Type B pancreatic cell (in vitro differentiated cells): ENCODE measurements at regions not wholly inside any gene's neighbourhood (a gene's known extent, or its start where the extent isn't known, plus 50 kb on each side); places are given as distances from the start of the nearest gene placed in this dataset.

Experiments
- DNase-seq: peaks from one replicate; pipeline ENCODE4 v3.0.0; 2021; ENCODE audit warnings: mixed read lengths; ENCODE audit not compliant: unreplicated experiment; ENCODE audit errors: extremely low spot score
- H3K27ac Mint-ChIP-seq: 2 replicates; pipeline ENCODE4 v1.8.0; 2021; ENCODE audit warnings: mild to moderate bottlenecking, mixed read lengths
- H3K27me3 Mint-ChIP-seq: 2 replicates; pipeline ENCODE4 v1.8.0; 2021; ENCODE audit warnings: mixed read lengths
- H3K36me3 Mint-ChIP-seq: 2 replicates; pipeline ENCODE4 v1.8.0; 2021; ENCODE audit warnings: mixed read lengths
- H3K4me1 Mint-ChIP-seq: one replicate; pipeline ENCODE4 v1.8.0; 2021; ENCODE audit warnings: mixed read lengths; ENCODE audit not compliant: unreplicated experiment
- H3K4me3 Mint-ChIP-seq: 2 replicates; pipeline ENCODE4 v1.8.0; 2021; ENCODE audit warnings: mild to moderate bottlenecking, mixed read lengths
- H3K9me3 Mint-ChIP-seq: 2 replicates; pipeline ENCODE4 v1.8.0; 2021; ENCODE audit warnings: mixed read lengths
- TF ChIP-seq, protein P1 (sequence below): fragments of 200-600 bp; sonication (generic); conservative IDR thresholded peaks from 2 replicates; pipeline ENCODE4 v1.5.0; 2021; ENCODE audit warnings: antibody characterized with exemption, mild to moderate bottlenecking

DNA sequence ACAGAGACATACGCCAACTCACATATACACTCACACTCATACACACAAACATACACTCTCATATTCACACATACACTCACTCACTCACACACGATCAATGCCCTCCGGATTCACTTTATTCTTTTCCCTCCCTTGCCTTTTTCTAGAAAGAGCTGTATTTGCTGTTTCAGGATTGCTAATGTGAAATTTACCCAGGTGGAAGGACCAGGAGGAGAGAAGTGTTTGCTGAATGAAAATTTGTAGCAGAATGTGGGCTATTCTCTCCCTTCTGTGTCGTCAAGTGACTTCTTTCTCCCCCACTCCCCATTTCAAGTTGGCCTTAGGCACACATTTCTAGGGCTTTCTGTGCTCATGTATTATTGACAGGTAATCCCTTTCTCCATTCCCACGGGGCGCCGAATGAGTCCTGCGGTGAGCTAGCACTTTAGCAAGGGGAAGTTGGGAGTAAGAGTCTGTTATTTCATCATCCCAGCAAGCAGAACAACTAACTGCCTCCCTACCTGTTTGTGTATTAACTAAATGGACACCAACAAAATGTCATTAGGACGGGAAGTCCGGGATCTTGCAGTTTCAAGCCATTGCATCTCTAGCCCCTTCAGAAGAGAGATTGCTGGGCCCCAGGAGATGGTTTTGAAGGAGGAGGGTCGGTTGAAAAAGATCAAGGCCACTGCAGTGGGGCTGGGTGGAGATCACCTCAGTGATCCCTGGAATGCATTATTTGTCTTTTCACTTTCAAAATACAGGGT is 97.1 kb upstream of the TAF11L2 start:
- no peak for DNase-seq
- peaks cover 3% of the 10 kb centered on the region for H3K27me3 Mint-ChIP-seq
- peak overlapping the region; percentile 67 for H3K27ac Mint-ChIP-seq
- peak overlapping the region; percentile 42 for H3K4me3 Mint-ChIP-seq
- peaks cover 5% of the 10 kb centered on the region for H3K9me3 Mint-ChIP-seq
- TF ChIP-seq, protein P1, sequence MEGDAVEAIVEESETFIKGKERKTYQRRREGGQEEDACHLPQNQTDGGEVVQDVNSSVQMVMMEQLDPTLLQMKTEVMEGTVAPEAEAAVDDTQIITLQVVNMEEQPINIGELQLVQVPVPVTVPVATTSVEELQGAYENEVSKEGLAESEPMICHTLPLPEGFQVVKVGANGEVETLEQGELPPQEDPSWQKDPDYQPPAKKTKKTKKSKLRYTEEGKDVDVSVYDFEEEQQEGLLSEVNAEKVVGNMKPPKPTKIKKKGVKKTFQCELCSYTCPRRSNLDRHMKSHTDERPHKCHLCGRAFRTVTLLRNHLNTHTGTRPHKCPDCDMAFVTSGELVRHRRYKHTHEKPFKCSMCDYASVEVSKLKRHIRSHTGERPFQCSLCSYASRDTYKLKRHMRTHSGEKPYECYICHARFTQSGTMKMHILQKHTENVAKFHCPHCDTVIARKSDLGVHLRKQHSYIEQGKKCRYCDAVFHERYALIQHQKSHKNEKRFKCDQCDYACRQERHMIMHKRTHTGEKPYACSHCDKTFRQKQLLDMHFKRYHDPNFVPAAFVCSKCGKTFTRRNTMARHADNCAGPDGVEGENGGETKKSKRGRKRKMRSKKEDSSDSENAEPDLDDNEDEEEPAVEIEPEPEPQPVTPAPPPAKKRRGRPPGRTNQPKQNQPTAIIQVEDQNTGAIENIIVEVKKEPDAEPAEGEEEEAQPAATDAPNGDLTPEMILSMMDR = no peak
- peaks cover 40% of the 10 kb centered on the region for H3K4me1 Mint-ChIP-seq
- H3K36me3 Mint-ChIP-seq = peaks cover 4% of the 10 kb centered on the region

DNA sequence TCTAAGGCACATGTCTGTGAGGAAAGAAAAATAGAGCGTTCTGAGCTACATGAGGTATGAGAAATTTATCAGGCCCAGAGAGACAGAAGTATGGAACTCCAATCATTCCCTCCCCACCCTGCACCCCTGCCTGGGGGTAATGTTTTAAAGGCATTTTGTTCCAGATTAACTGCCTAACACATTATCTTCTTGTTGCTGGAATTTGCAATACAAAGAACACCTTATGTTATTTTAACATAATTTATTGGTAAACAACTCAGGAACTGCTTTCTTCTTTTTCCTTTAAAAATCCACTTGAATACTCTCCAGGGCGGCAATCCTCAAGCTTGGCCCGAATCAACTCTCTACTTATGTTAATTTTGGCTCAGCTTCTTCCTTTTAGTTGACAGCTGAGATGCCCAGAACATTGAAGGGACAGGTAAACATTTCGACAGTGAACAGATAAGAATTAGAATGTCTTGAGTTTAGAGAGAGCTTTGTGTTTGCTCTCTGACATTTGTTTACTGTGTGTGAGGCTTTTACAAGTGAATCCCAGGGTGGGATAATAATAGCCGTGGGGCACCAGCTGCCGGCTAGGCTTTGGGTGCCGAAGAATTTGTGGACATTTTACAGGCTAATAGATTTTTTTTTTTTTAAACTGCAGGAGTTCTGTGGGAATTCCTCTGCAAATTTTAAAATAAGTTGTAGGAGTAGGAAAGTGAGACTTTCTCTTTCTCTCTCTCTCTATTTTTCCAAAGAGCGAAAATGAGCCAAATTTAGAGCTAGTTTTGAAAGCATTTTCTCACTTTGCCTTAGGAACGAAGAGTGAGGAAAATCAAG is 96.4 kb upstream of the TAF11L2 start:
- TF ChIP-seq, protein P1 = no peak
- Mint-ChIP-seq H3K9me3 (peaks cover 3% of the 10 kb centered on the region), H3K27ac (peak overlapping the region; percentile 67), H3K4me1 (peaks cover 40% of the 10 kb centered on the region), H3K27me3 (peaks cover 3% of the 10 kb centered on the region), H3K36me3 (peaks cover 2% of the 10 kb centered on the region), H3K4me3 (peak overlapping the region; percentile 64)
- DNase-seq = no peak

DNA sequence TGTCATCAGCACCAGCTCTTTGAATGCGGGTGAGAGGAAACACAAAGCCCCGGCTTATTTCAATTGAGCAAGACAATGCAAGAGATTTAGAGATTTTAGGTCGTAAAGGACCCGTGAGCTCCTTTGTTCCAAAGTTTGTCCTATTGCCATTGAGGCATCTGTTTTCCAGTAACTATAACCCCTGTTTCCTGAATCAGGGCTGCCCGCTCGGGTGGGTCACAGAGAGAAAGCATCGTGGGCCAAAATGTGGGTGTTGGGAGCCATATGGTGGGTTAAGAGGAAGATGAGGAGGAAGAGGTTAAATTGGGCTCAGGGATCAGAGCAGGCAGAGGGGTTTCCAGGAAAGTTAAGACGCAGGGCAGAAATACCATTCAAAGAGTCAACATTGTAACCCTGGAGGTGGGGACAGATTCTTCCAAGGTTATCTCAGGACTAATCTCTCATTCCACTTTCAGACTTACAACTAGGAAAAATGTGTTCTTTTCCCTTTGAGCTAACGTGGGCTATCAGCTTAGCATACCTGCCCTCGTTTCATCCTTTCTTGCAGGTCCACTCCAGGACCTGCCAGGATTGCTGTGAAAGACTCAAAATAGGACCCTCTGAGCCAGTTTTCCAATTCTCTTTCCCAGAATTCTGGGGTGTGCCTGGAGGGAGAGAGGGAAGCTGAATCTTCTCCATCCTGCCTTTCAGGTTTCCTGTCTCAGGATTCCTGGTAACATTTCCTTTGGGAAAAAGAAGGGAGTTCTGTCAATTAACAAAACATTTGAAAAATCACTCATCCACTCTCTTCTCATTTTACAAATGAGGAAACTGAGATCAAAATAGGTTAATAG is 95.5 kb upstream of the TAF11L2 start:
- H3K4me1 Mint-ChIP-seq = peaks cover 40% of the 10 kb centered on the region
- TF ChIP-seq, protein P1 = no peak
- peaks cover 3% of the 10 kb centered on the region for H3K27me3 Mint-ChIP-seq
- H3K27ac Mint-ChIP-seq = peak overlapping the region; percentile 67
- H3K4me3 Mint-ChIP-seq = peak overlapping the region; percentile 64
- no peaks in the 10 kb centered on the region for H3K36me3 Mint-ChIP-seq
- DNase-seq = no peak
- no peaks in the 10 kb centered on the region for H3K9me3 Mint-ChIP-seq

DNA sequence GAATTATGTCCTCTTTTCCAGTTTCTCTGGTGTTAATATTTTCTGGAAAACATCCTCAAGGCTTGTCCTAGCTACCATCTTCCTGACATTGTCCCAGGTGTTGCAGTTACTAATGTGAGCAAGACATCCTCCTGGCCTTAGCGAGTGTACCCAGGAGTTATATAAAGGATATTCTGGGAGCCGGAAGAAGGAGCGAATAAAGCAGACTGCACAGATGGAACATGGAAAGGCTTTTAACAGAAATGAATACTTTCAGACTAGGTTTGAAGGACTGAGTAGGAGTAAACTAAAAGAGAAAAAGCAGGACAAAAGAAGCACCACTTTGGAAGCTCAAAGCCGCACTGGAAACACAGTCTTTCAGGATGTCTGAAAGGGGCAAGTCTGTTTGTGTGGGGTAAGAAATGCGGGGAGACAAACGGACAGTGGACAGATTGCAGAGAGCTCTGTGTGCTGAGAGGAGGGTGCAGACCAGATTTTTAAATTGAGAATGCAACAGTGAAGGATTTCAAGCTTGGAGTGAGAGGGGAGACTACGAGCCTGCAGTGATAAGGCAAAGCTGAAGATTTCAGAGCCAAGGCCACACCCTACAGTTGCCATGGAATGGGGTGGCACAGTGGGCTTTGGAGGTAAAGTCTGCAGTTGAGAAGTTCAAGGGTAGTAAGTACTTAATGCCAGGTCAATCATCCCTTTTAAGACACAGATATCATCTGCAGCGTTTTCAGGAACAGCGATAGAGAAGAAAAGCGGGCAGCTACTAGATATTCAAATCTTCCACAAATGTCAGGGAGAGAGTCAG is 94.1 kb upstream of the TAF11L2 start:
- Mint-ChIP-seq H3K36me3 (no peaks in the 10 kb centered on the region), H3K4me3 (peak overlapping the region; percentile 11), H3K27me3 (peaks cover 3% of the 10 kb centered on the region), H3K9me3 (no peaks in the 10 kb centered on the region), H3K27ac (peak overlapping the region; percentile 4), H3K4me1 (peaks cover 40% of the 10 kb centered on the region)
- DNase-seq = no peak
- TF ChIP-seq, protein P1 = no peak

DNA sequence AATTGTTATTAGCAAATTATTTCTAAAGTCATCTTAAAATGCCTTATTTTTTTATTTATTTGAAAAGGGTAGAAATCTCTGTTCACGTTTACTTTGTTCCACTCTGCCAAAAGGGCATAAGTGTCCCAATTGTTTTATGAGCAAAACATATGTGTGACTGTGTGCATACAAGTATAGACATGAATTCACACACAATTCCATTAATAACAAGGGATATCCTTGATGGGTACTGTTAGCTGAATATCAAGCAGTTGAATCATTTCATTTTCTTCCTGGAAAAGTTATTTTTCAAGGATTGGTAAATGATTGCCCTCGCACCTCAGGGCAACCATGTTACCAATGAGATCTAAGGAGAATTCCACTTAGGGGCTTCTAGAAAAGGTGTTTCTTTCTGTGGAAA is 92.1 kb upstream of the TAF11L2 start:
- Mint-ChIP-seq H3K36me3 (no peaks in the 10 kb centered on the region), H3K9me3 (no peaks in the 10 kb centered on the region), H3K27ac (no peak overlapping the region), H3K4me3 (no peak overlapping the region), H3K4me1 (peaks cover 32% of the 10 kb centered on the region), H3K27me3 (no peaks in the 10 kb centered on the region)
- TF ChIP-seq, protein P1 = no peak
- DNase-seq = no peak
